ENCODE measurements at regions not wholly inside any gene's neighbourhood (a gene's known extent, or its start where the extent isn't known, plus 50 kb on each side); places are given as distances from the start of the nearest gene placed in this dataset.

- Histone ChIP-seq H3K9me3 (no peaks in the 10 kb centered on the region), H3K27me3 (no peaks in the 10 kb centered on the region), H3K4me3 (no peak overlapping the region), H3K36me3 (no peaks in the 10 kb centered on the region), H3K27ac (no peak overlapping the region), H3K4me1 (no peaks in the 10 kb centered on the region)
- ATAC-seq, result no peak
- no peak for DNase-seq
- TF ChIP-seq POLR2A (IDR thresholded peaks at IDR 0.05), result no peak
- no peak for TF ChIP-seq CTCF (IDR thresholded peaks at IDR 0.05 in 4 of 5, conservative IDR thresholded peaks at IDR 0.05 in 1 of 5)
- intact Hi-C loops (cut with DNase I; ENCODE audit: low total_unique reads) (no loop called here), in situ Hi-C loops (cut with MboI; ENCODE audit: low sequenced_read_pairs in 4 of 4) (no loop called here)
These were observed 163.9 kb downstream of the ETNK1 start for GRCh38 chr12:22788913-22789312.

- ATAC-seq (no peak), DNase-seq (no peak)
- in situ Hi-C loops (cut with MboI; ENCODE audit: low sequenced_read_pairs in 4 of 4), result no loop called here
- H3K27me3 ChIP-seq, result no peaks in the 10 kb centered on the region
- H3K4me3 ChIP-seq, result no peak overlapping the region
- no peak for TF ChIP-seq POLR2A (IDR thresholded peaks at IDR 0.05)
- no peak for TF ChIP-seq CTCF (IDR thresholded peaks at IDR 0.05 in 4 of 5, conservative IDR thresholded peaks at IDR 0.05 in 1 of 5)
- intact Hi-C loops (cut with DNase I; ENCODE audit: low total_unique reads), result no loop called here
- H3K27ac ChIP-seq, result no peak overlapping the region
- H3K9me3 ChIP-seq, result no peaks in the 10 kb centered on the region
- H3K36me3 ChIP-seq, result no peaks in the 10 kb centered on the region
- H3K4me1 ChIP-seq, result no peaks in the 10 kb centered on the region
These were observed 167.2 kb downstream of the ETNK1 start for GRCh38 chr12:22792138-22792537.

- no peak for TF ChIP-seq CTCF (IDR thresholded peaks at IDR 0.05 in 4 of 5, conservative IDR thresholded peaks at IDR 0.05 in 1 of 5)
These were observed 169.0 kb downstream of the ETNK1 start for GRCh38 chr12:22794017-22794416.

GRCh38 chr12:22796941-22797630 is 172.1 kb downstream of the ETNK1 start:
- no peaks in the 10 kb centered on the region for H3K4me1 ChIP-seq
- H3K4me3 ChIP-seq, result no peak overlapping the region
- intact Hi-C loops (cut with DNase I; ENCODE audit: low total_unique reads) (no loop called here), in situ Hi-C loops (cut with MboI; ENCODE audit: low sequenced_read_pairs in 4 of 4) (no loop called here)
- no peaks in the 10 kb centered on the region for H3K36me3 ChIP-seq
- DNase-seq, result no peak
- no peak for ATAC-seq
- no peaks in the 10 kb centered on the region for H3K27me3 ChIP-seq
- no peak for TF ChIP-seq POLR2A (IDR thresholded peaks at IDR 0.05)
- TF ChIP-seq CTCF (IDR thresholded peaks at IDR 0.05 in 4 of 5, conservative IDR thresholded peaks at IDR 0.05 in 1 of 5), result no peak
- H3K9me3 ChIP-seq, result no peaks in the 10 kb centered on the region
- no peak overlapping the region for H3K27ac ChIP-seq

More at GRCh38 chr12:22794017-22794416, 169.0 kb downstream of the ETNK1 start:
- H3K4me3 ChIP-seq, result no peak overlapping the region
- no peak for ATAC-seq
- no peaks in the 10 kb centered on the region for H3K36me3 ChIP-seq
- intact Hi-C loops (cut with DNase I; ENCODE audit: low total_unique reads), result no loop called here
- H3K9me3 ChIP-seq, result no peaks in the 10 kb centered on the region
- H3K27ac ChIP-seq, result no peak overlapping the region
- no peak for DNase-seq
- no peaks in the 10 kb centered on the region for H3K4me1 ChIP-seq
- no peaks in the 10 kb centered on the region for H3K27me3 ChIP-seq
- in situ Hi-C loops (cut with MboI; ENCODE audit: low sequenced_read_pairs in 4 of 4), result no loop called here

- Histone ChIP-seq H3K36me3 (no peaks in the 10 kb centered on the region), H3K4me1 (no peaks in the 10 kb centered on the region), H3K4me3 (no peak overlapping the region), H3K27ac (no peak overlapping the region), H3K9me3 (no peaks in the 10 kb centered on the region), H3K27me3 (no peaks in the 10 kb centered on the region)
- TF ChIP-seq POLR2A (IDR thresholded peaks at IDR 0.05), result no peak
- no peak for TF ChIP-seq CTCF (IDR thresholded peaks at IDR 0.05 in 4 of 5, conservative IDR thresholded peaks at IDR 0.05 in 1 of 5)
- in situ Hi-C loops (cut with MboI; ENCODE audit: low sequenced_read_pairs in 4 of 4) (no loop called here), intact Hi-C loops (cut with DNase I; ENCODE audit: low total_unique reads) (no loop called here)
- ATAC-seq, result no peak
- no peak for DNase-seq
These were observed 172.7 kb downstream of the ETNK1 start for GRCh38 chr12:22797701-22798100.

All from gastrocnemius medialis (tissue), 4 donors.